ENCODE measurements at regions not wholly inside any gene's neighbourhood (a gene's known extent, or its start where the extent isn't known, plus 50 kb on each side); places are given as distances from the start of the nearest gene placed in this dataset.

DNA sequence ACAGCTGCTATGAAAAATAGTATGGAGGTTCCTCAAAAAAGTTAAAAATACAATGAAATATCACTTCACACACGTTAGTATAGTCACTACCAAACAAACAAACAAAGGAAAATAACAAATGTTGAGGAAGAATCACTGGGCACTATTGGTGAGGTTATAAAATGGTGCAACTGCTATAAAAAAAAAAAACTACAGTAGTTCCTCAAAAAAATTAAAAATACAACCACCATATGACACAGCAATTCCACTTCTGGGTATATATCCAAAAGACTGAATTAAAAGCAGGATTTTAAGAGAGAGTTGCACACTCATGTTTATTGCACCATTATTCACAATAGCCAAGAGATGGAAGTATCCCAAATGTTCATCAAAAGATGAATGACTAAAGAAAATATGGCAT lies 80.9 kb upstream of the POU3F3 start:
- peak in 1 of 2 donors; percentile 82 for DNase-seq

DNA sequence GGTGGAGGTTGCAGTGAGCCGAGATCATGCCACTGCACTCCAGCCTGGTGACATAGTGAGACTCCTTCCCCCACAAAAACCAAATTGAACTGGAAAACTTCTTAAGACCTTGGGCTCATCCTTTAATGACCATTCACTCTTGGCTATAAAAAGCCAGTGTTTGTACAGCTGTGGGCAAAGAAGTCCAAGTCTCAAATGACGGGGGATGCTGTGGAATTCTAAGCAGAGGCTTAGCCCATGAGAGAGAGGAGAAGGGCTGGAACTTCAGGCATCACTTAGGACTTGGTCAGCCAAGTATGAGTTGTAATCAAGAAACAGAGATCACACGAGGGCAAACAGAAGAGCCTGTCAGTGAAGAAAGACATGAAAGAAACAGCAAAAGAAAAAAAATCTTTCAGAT lies 79.3 kb upstream of the POU3F3 start:
- DNase-seq = no peak

DNA sequence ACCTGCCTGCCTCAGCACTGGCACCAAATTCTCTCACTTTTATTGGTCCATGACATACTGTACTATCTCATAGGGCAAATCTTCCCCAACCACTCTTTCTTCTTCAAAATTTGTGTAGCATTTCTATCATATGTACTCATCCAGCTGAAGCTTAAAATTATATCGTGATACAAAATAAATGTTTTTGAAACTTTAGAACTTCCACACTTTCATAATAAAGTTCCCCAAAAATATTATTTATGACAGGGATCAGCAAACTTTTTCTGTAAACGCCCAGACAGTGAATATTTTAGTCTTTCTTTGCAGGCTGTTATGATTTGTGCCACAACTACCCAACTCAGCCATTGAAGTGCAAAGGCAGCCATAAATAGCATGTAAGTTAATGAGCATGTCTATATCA lies 76.2 kb upstream of the POU3F3 start:
- DNase-seq = no peak

DNA sequence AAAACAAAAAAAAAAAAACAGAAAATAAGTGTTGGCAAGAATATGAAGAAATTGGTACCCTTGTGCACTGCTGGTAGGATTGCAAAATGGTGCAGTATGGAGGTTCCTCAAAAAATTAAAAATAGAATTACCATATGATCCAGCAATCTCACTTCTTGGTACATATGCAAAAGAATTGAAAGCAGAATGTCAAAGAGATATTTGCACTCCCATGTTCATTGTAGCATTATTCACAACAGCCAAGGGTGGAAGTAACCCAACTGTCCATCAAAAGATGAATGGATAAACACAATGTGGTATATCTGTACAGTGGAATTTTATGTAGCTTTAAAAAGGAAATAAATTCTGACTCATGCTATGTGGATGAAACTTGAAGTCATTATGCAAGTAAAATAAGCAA lies 72.8 kb upstream of the POU3F3 start:
- peak; percentile 78 to 92 for DNase-seq

DNA sequence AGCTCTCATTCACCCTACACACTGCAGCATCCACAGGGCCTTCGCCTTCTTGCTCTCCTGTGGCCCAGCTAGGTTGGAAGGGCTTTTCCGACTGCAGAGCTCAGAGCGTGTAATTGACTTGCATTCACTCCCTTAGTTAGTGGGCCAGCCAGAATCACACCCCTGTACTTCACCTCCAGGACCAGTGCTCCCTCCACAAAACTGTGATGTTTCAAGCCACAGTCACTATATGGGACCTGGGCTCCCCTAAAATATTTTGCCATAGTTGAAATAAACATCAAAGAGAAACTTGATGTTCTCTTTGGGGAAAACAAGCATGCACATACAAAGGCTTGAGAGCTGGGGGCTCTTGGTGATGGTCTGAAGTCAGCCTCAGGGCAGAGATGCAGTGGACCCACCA lies 69.7 kb upstream of the POU3F3 start:
- no peak for DNase-seq

DNA sequence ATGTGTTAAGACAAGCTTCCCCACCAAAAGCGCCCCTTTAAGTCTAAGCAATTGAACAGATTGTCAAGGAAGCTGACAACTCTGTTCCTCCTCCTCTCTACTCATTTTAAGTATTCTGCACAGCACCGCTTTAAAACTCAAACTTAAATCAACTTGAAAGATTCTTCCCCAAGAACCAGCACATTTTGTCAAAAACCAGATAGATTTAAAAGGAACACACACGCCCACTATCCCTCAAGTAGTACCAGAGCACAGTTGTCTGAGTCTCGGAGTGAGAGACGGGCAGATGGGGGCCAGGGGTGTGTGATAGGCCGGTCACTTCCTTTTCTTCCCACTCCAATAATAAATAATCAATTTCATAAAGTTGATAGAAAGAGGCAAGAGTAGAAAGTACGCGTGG lies 67.7 kb upstream of the POU3F3 start:
- no peak for DNase-seq

DNA sequence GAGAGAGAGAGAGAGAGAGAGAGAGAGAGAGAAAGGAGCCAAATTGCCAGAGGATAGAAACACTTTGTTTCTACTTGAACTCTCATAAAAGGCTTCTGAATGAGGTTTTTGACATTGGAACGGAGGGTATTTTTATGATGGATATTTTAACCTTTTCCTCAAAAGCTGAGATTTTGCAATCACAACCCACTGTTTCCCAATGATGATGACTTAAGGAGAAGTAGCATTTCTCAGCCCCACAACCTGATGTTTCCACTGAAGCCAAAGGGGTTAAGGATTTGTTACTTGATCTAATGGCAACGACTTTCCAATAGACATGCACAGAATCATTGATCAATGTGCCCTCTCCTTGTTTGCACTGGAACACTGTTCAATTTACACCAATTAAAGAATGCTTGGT lies 67.1 kb upstream of the POU3F3 start:
- DNase-seq = peak; percentile 62 to 63

DNA sequence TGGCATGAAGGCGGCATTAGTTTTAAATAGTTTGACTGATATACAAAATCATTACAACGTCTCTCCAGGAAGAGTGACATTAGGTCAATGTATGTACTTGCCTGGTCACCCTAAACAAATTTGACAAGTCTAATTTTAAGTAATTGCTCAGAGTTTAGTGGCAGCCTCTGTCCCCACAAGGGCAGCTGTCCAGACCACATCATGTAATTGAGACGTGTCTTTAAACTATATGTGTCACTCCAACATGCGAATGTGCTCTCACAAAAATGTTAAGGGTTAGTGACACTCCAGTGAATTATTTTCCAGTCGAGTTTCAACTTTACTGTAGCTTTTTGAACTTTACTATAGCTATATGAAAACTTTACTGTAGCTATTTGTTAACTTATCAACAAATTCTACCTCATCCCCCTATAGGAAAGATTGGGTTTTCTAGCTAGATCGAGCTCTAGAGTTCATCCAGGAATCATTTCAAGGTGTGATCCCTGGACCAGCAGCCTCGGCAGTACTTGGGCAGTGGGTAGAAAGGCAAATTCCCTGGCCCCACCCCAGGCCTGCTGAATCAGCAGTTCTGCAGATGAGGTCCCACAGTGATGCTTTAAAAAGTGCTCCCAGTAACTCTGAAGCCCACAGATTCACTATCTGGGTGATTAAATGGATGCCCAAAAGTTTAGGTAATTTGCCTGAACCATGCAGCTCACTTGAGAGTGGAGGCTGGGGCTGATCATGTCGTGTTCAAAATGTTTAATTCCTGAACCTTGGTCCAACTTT lies 66.4 kb upstream of the POU3F3 start:
- DNase-seq = no peak

DNA sequence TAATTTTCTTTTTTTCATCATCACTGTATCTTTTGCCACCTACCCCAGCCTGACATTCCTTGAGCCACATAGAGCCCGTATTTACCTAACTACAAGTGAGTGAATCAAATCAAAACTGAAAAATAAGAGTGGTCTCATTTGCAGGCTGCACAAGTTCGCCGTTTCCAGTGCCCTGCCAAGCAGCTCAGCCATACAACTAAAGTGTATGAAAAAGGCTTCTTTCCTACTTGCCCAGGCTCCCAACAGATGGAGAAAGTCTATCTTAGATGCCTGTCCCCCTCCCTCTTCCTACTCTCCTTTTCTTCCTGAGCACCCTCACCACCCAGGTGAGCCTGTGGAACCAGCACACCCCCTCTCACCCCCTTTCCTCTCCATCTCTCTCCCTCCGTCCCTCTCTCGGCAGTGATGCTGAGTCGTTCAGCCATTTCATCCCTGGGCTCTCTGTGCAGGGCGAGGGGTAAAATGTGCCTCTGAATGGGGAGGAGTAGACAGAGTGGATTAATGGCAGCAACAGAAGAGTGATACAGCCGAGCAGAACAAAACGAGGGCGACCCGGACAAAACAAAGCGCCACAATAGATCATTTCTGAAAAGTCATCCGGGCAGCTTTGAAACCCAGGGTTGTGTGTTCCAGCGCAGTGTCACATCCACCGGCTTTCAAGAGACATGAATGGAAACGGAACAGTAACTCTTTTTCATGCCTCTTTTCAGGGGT lies 65.0 kb upstream of the POU3F3 start:
- DNase-seq = no peak

DNA sequence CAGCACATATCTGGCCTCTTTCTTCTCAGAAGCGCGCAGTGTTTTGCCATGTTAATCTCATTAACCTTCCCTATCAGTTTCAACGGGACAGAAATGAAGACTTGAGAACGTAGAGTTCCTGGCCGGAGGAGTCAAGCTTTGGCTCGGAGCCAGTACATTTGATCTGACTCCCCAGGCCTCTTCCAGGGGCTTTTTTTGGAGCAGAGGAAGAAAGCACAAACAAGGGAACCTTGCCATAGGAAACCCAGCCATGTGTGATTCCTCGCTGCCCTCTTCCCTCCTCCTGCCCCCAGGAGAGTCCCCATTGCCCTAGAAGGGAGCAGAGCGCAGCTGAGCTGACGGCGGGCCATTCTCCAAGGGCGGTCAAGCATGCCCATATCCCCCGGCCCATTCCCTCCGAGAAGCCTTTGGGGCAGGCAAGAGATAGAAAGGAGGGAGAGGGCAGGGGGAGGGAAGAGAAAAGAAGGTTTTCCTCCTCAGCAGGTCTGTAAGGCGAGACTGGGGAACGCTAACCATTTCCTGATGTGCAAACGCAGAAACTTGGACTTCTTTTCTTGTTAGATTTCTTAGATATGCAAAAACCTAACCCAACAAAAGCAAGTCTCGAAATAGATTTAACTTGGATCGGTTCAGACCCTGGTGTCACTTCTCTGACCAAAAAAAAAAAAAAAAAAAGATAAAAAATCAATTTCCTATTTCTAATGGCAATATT lies 63.7 kb upstream of the POU3F3 start:
- DNase-seq = no peak

DNA sequence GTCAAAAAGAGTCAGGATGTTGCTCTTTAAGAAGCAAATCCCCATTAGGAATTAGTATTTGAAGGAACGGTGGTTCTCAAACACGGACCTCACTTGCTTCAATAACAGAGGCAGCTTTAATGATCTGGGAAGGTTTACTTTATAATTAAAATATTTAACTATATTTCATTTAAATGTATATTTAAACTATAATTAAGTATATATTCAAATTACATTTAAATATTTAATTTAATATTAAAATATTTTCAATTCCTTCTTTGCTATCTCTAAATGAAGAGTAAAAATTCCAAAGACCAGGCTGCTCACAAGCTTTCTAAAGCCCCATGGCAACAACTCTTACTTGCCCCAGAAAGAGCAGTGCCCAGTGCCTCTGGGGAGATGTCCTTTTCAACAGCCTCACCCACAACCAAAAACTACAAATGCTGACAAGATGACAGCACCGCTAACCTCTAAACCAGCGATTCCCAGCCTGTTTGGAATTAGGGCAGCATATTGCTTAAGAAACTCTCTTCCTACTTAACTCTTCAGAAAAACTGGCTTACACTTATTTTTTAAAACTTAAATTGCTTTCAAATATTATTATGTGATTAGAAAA lies 62.9 kb upstream of the POU3F3 start:
- DNase-seq = no peak

DNA sequence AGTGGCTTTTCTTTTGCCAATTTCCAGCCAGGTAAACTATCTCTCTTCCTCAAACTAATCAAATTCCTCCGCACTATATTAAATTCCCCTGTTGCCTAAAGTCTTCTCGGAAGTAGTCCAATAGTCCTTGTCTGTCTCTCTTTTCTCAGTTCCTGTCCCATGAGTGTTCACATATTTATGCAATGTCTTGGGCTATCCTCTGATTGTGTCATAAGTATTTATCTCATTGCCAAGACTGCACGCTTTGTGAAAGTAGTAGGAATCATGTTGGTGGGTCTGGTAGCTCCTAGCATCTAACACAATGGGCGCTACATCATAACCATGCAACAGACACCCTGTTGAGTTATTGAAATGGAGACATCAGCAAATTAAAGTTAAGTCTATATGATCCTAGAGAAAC lies 59.9 kb upstream of the POU3F3 start:
- peak; percentile 57 to 79 for DNase-seq

DNA sequence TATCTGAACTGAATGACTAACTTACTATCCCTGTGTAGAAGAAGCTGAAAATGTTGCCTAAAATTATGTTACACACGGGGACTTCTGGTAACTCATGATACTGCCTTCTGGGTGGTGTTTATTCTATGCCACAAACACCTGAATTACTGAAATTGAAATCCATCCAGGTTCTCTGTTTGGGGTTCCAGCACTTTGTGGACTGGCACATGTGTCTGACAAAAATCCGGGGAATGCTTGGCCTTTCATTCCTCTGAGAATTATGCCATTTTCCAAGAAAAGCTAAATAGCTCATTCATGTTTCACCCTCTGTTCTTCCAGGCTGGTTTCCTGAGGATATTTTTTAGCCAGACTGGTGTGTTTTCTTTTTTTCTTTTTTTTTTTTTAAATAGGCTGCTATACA lies 59.5 kb upstream of the POU3F3 start:
- DNase-seq = no peak

All from inflammatory macrophage (primary cell).